Motor neuron (in vitro differentiated cells): ENCODE measurements at regions not wholly inside any gene's neighbourhood (a gene's known extent, or its start where the extent isn't known, plus 50 kb on each side); places are given as distances from the start of the nearest gene placed in this dataset.

Experiments used
- ATAC-seq, 8 experiments: fragments of 200-7000 bp; cut with Tn5 transposase; replicated peaks in 6 of 8; 2 replicates each; pipeline ENCODE4 v1.8.0; 2021; ENCODE audit warnings: mild to moderate bottlenecking in 8 of 8, moderate library complexity in 8 of 8
- H3K27ac ChIP-seq, 2 donors: fragments of 250-450 bp; sonication (Bioruptor Pico); 2 replicates each; pipeline ENCODE4 v1.9.0; 2021; ENCODE audit warnings: antibody characterized with exemption in 2 of 2, mild to moderate bottlenecking in 2 of 2, moderate library complexity in 1 of 2
- H3K4me1 ChIP-seq, 2 donors: fragments of 250-450 bp; sonication (Bioruptor Pico); replicated peaks in 1 of 2; 2 replicates each; pipeline ENCODE4 v1.6.1; 2021; ENCODE audit warnings: antibody characterized with exemption in 2 of 2, mild to moderate bottlenecking in 2 of 2, moderate library complexity in 1 of 2
- H3K4me3 ChIP-seq, 5 donors: fragments of 250-450 bp; sonication (Bioruptor Pico); 2 replicates each; pipeline ENCODE4 v1.9.0; 2021; ENCODE audit warnings: antibody characterized with exemption in 5 of 5, mild to moderate bottlenecking in 5 of 5, moderate library complexity in 4 of 5
- WGBS, 10 experiments: fragments of 450-650 bp; shearing (Covaris generic); methylation state at CpG; one replicate each; pipeline ENCODE4 v1.0.0; 2022; 5-methylcytosine and 5-hydroxymethylcytosine counted together
- in situ Hi-C, 9 experiments: fragments of 400-800 bp; cut with MboI; loops; one replicate each; pipeline ENCODE4 v1.15.0; 2021; ENCODE audit warnings: low sequenced_read_pairs in 9 of 9, low pct_unique_long_range_greater_than_20kb in 2 of 9; ENCODE audit not compliant: unreplicated experiment in 9 of 9

GRCh38 chrX:4379071-4379470 is 665.6 kb upstream of the PRKX start:
- Histone ChIP-seq H3K27ac (no peak overlapping the region), H3K4me1 (no peaks in the 10 kb centered on the region), H3K4me3 (no peak overlapping the region)
- WGBS, 10 experiments: 100% methylated on average over 1 of the region's 1 CpG; no CpG with 5 or more reads in 9 of the 10 experiments
- ATAC-seq: no peak
- in situ Hi-C loops: no loop called here

DNA sequence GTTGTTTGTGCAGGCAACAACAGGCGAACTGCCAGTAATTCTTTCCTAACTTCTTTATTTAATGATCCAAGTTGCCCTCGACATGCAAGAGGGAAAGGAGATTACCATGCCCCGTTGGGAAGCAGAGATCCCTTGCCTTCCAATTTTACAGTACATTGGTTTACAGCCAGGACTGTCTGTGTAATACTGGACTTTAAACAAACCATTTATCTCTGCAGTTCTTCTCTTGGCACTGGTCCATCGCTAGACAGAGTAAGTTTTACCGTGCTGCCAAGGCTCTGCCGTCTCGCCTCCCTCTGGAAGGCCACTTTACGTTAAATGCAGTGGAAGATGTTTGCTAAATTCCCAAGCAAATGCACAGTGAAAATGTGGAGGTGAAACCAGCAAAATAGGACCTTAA is 660.3 kb upstream of the PRKX start:
- WGBS, 10 experiments: 0 to 85% (median 19%) methylated on average over 1 to 8 of the region's 8 CpGs; no CpG with 5 or more reads in 5 of the 10 experiments
- no peak for ATAC-seq
- Histone ChIP-seq H3K27ac (no peak overlapping the region), H3K4me3 (no peak overlapping the region), H3K4me1 (no peaks in the 10 kb centered on the region)
- in situ Hi-C loops: no loop called here

- in situ Hi-C loops: no loop called here
- no peak overlapping the region for H3K4me3 ChIP-seq
- ATAC-seq: no peak
- no peaks in the 10 kb centered on the region for H3K4me1 ChIP-seq
- no peak overlapping the region for H3K27ac ChIP-seq
- 8 to 100% (median 92%) methylated on average over 1 to 3 of the region's 3 CpGs; no CpG with 5 or more reads in 3 of the 10 experiments for WGBS, 10 experiments
Measured at GRCh38 chrX:4358577-4358976, 645.1 kb upstream of the PRKX start.

- in situ Hi-C loops: no loop called here
- no peaks in the 10 kb centered on the region for H3K4me1 ChIP-seq
- H3K27ac ChIP-seq: no peak overlapping the region
- WGBS, 10 experiments: 13 to 100% (median 70%) methylated on average over 1 to 5 of the region's 5 CpGs; no CpG with 5 or more reads in 4 of the 10 experiments
- no peak overlapping the region for H3K4me3 ChIP-seq
- ATAC-seq: no peak
Measured at GRCh38 chrX:4322916-4323315, 609.5 kb upstream of the PRKX start.

DNA sequence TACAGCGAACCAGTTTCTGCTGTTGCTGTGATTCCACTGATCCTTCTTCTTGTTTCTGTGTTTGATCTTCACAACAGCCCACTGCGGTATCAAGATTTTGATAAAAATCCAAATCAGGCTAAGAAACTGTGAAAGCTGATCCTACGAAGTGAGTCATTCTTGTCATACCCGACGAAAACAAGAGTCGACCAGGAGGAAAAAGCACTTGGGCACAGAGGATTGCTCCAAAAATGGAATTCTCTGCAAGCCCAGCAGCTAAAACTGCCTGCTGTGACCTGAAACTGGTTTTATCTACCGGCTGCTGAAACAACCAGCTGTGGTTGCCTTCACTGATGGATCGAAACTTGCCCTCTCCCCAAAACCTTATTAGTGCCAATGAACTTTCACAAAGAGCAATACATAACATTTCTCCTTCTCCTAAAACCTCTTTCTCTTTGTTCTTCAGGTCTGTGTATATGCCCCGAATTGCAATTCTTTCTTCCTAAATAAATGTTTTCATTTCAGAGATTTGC is 607.0 kb upstream of the PRKX start:
- no peaks in the 10 kb centered on the region for H3K4me1 ChIP-seq
- no peak overlapping the region for H3K4me3 ChIP-seq
- H3K27ac ChIP-seq: no peak overlapping the region
- in situ Hi-C loops: no loop called here
- 0 to 78% (median 33%) methylated on average over 1 to 9 of the region's 9 CpGs; no CpG with 5 or more reads in 4 of the 10 experiments for WGBS, 10 experiments
- ATAC-seq: no peak

DNA sequence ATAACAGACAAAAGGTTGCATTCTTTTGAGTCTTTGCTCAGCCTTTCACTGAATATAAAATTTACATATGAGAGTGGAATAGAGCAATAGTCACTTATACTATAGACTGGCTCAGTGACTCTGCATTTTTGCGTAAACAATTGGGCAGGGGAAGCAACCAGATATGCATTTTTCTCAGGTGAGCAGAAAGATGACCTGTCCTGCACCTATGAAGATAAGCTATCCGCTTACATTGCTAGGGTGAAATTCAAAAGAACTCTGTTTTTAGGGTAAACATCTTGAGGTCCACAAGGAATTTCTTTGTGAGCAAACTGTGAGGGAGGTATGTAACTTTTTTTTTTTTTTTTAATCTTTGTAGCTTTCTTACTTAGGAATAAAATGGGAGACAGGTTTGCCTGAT is 602.4 kb upstream of the PRKX start:
- 17 to 100% (median 82%) methylated on average over 1 to 2 of the region's 2 CpGs; no CpG with 5 or more reads in 7 of the 10 experiments for WGBS, 10 experiments
- no peak overlapping the region for H3K4me3 ChIP-seq
- no peak overlapping the region for H3K27ac ChIP-seq
- ATAC-seq: no peak
- no peaks in the 10 kb centered on the region for H3K4me1 ChIP-seq
- in situ Hi-C loops: no loop called here

DNA sequence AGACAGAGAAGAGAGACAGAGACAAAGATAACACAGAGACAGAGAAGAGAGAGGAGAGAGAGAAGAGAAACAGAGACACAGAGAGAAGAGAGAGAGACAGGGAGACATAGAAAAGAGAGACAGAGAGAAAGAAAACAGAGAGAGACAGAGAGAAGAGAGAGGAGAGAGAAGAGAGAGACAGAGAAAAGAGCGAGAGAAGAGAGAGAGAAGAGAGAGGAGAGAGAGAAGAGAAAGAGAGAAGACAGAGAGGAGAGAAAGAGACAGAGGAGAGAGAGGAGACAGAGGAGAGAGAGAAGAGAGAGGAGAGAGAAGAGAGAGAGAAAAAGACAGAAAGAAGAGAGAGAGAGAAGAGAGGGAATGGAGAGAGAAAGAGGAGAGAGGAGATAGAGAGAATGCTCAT is 601.1 kb upstream of the PRKX start:
- in situ Hi-C loops: no loop called here

DNA sequence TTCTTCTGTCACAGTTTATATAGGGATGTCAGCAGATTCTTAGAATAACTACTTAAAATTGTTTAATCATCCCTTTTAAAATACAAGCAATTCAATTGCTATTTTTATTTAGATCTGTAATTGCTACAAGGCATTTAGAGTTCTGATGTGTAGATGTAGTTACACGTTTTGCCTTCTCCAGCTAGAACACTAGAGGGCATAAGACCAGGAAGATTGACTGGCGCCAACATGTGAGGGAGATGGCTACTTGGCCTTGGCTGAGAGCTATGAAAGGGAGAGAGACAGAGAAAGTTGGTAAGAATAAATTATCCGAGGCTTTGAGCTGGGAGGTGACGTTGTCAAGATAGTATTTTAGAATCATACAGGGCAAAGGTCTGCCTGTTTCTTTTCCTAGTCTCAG is 563.7 kb upstream of the PRKX start:
- 27 to 92% (median 80%) methylated on average over 1 to 4 of the region's 4 CpGs; no CpG with 5 or more reads in 6 of the 10 experiments for WGBS, 10 experiments
- in situ Hi-C loops: no loop called here

More for the DNA sequence above, 601.1 kb upstream of the PRKX start:
- no peak for ATAC-seq
- Histone ChIP-seq H3K27ac (no peak overlapping the region), H3K4me3 (no peak overlapping the region), H3K4me1 (no peaks in the 10 kb centered on the region)
- 2 to 100% (median 81%) methylated on average over 1 of the region's 1 CpG; no CpG with 5 or more reads in 4 of the 10 experiments for WGBS, 10 experiments

GRCh38 chrX:4268676-4269075 is 555.2 kb upstream of the PRKX start:
- Histone ChIP-seq H3K4me3 (no peak overlapping the region), H3K27ac (no peak overlapping the region), H3K4me1 (peaks cover 0 to 6% of the 10 kb centered on the region in 2 donors)
- ATAC-seq: no peak
- in situ Hi-C loops: no loop called here
- 0 to 40% (median 13%) methylated on average over 1 to 2 of the region's 2 CpGs; no CpG with 5 or more reads in 5 of the 10 experiments for WGBS, 10 experiments

More for the DNA sequence above, 563.7 kb upstream of the PRKX start:
- Histone ChIP-seq H3K4me1 (no peaks in the 10 kb centered on the region), H3K27ac (no peak overlapping the region), H3K4me3 (no peak overlapping the region)
- ATAC-seq: no peak

DNA sequence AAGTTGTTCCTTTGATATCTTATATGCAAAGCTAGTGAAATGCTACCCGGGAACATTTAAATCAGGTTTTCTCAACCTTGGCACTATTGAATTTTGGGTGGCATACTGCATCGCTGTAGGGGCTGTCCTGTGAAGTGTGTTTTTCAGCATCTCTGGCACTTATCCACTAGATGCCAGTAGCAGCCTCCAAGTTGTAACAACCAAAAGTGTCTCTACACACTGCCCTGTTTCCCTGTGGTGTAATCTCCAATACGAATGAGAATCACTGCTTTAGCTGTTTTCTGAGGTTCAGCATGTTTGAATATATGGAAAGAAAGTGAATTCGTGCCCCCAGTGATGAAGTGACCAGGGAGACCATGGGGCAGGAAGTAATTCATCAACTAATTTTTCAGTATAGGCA is 551.6 kb upstream of the PRKX start:
- Histone ChIP-seq H3K27ac (no peak overlapping the region), H3K4me1 (peaks cover 6 to 15% of the 10 kb centered on the region in 2 donors), H3K4me3 (no peak overlapping the region)
- ATAC-seq: no peak
- 0 to 100% (median 33%) methylated on average over 1 to 4 of the region's 4 CpGs; no CpG with 5 or more reads in 5 of the 10 experiments for WGBS, 10 experiments
- in situ Hi-C loops: no loop called here

GRCh38 chrX:4263030-4263803 is 549.8 kb upstream of the PRKX start:
- in situ Hi-C loops: no loop called here
- Histone ChIP-seq H3K4me1 (peaks cover 6 to 15% of the 10 kb centered on the region in 2 donors), H3K27ac (peak overlapping the region; percentile 79 to 86), H3K4me3 (peak overlapping the region in 1 of 5 donors; percentile 16)
- WGBS, 10 experiments: 10 to 100% (median 64%) methylated on average over 1 to 8 of the region's 8 CpGs; no CpG with 5 or more reads in 4 of the 10 experiments
- ATAC-seq: peak in 5 of 8 experiments; percentile 75 to 96 (median 87)

DNA sequence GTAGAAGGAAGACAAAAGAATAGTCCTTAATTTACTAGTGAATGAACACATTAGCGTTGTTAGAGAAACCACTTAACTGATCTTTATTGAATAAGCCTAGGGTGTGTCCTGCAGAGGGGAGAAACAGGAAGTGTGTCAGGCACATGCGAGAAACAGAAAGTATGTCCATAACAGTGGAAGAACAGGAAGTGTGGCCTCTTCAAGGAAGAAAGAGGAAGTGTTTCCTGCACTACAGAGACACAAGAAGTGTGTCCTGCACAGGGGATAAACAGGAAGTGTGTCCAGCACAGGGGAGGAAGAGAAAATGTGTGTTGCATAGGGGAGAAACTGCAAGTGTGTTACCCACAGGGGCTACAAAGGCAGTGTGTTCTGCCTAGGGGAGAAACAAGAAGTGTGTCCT is 539.6 kb upstream of the PRKX start:
- H3K4me3 ChIP-seq: no peak overlapping the region
- no peak overlapping the region for H3K27ac ChIP-seq
- no peak for ATAC-seq
- 0 to 100% (median 77%) methylated on average over 1 to 2 of the region's 2 CpGs; no CpG with 5 or more reads in 7 of the 10 experiments for WGBS, 10 experiments
- in situ Hi-C loops: no loop called here
- H3K4me1 ChIP-seq: no peaks in the 10 kb centered on the region

GRCh38 chrX:4249401-4249800 is 536.0 kb upstream of the PRKX start:
- no peak for ATAC-seq
- H3K27ac ChIP-seq: no peak overlapping the region
- no peak overlapping the region for H3K4me3 ChIP-seq
- no peaks in the 10 kb centered on the region for H3K4me1 ChIP-seq
- WGBS, 10 experiments: 0 to 53% (median 26%) methylated on average over 1 to 7 of the region's 8 CpGs; no CpG with 5 or more reads in 6 of the 10 experiments
- in situ Hi-C loops: no loop called here
